ENCODE measurements at regions not wholly inside any gene's neighbourhood (a gene's known extent, or its start where the extent isn't known, plus 50 kb on each side); places are given as distances from the start of the nearest gene placed in this dataset.
"Not testable (repeated sequence)": the region's sequence is repeated elsewhere in the genome, so short reads cannot be mapped to it uniquely, and the experiment has no call there.

DNA sequence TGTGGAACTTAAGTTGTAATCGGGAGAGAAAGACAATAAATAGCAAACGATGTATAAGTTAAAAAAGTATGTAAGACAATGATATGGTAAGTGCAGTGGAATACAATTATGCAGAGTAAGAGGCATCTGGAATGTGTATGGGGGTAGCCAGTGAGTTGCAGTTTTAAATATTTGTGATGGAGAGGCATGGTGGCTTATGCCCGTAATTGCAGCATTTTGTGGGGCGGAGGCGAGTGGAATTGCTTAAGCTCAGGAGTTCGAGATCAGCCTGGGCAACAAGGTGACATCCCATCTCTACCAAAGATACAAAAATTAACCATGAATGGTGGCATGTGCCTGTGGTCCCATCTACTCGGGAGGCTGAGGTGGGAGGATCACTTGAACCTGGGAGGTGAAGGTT, 52.5 kb upstream of the WDFY3 start:
- no peak for DNase-seq (ENCODE audit: low spot score)

DNA sequence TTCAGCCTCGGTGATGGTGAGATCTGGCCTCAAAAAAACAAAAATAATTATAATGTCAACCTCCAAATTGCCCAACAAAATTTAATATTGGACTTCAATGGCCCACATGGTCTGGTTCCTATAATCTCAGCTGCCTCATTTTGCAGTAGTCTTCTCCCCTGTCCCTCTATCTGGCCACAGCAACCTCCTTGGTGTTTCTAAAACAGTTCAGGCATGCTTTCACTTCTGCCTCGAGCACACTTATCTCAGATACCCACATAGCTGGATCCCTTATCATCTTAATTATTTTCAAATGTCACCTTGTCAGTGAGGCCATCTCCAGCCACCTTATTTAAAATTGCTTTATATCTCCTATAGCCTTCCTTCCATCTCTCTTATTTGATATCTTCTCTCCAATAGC, 52.9 kb upstream of the WDFY3 start:
- no peak for DNase-seq (ENCODE audit: low spot score)

DNA sequence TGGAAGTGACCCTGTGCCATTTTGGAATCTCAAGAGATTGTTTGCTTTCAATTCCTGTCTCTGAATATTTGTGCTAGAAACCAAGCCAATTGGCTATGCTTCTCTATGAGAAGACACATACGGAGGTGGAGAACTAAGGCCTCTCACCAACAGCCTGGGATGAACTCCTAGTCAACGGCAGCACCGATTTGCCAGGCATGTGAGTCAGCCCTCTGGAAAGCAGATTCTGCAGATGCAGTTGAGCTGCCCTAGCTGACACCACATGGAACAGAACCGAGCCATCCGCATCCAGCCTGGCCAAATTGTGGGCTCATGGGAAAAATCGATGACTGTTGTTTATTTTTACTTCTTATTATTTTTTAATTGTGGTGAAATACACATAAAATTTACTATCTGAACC, 58.2 kb upstream of the WDFY3 start:
- no peak for DNase-seq (ENCODE audit: low spot score)

DNA sequence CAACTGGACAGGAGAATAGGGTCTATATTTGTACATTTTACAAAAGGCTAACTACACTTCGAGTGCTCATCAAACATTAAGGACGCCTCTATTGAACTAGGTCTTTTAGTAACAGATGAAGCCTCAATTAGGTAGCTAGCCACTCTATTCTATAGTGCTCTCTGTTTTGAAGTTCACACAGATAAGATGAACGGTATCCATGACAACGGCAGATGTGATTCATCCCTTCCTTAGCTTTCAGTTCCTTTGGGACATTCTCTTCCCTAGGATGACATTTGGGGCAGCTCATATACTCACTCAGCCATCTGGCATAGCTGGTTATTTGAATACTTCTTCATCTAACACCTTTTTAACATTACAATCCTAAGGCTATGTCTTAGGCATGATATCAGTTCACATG, 62.4 kb upstream of the WDFY3 start:
- DNase-seq (ENCODE audit: low spot score): peak; percentile 67

DNA sequence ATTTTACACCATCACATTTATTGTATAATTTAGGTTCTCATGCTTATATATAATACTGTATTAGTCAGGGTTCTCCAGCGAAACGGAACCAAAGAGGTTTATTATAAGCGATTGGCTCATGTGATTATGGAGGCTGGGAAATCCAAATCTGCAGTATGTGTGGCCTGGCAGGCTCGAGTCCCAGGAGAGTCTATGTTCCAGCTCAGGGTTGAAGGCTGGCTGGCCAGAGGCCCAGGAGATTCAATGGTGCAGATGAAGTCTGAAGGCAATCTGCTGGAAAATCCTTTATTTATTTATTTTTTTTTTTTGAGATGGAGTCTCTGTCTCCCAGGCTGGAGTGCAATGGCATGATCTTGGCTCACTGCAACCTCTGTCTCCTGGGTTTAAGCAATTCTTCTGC, 63.0 kb upstream of the WDFY3 start:
- DNase-seq (ENCODE audit: low spot score): no peak

DNA sequence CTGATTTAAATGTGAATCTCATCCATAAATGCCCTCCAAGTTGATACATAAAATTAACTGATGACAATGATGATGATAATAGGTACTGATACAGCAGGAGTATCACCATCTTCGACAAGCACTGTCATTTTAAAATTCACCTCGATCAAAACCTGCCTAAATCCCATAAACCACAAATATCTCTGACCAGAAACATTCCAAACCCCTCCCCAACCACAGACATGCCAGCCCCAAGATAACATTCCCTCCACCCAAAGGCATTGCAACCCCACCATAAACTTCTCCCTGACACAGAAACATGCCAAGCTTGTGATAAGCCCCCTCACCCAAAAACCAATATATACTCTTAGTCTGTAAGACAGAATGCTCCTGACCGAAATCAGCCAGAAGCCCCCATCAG, 63.7 kb upstream of the WDFY3 start:
- no peak for DNase-seq (ENCODE audit: low spot score)

DNA sequence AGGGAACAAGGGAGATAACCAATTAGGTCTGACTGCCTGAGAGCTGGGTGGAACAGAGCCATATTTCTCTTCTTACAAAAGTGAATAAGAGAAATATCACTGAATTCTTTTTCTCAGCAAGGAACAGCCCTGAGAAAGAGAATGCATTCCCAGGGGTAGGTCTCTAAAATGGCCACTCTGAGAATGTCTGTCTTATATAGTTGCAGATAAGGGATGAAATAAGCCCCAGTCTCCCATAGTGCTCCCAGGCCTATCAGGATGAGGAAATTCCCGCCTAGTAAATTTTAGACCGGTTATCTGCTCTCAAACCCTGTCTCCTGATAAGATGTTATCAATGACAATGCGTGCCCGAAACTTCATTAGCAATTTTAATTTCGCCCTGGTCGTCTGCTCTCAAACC, 67.3 kb upstream of the WDFY3 start:
- not testable (repeated sequence) for DNase-seq (ENCODE audit: low spot score)

DNA sequence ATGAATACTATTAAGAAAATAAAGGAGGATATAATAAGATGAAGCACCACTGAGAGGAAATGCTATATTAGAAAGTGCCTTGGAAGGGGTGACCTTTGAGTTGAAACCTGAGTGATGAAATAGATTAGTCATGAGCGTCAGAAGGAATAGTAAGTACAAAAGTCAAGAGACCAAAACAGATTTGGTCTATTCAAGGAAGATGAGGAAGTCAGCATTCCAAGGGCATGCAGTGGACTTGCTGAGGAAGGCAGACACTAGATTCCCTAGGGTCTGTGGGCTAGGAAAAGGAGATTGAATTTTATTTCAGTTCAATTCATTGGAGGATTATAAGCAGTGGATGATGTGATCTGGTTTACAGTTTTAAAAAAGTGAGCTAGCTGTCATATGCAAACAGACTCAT, 73.0 kb upstream of the WDFY3 start:
- peak; percentile 12 for DNase-seq (ENCODE audit: low spot score)

DNA sequence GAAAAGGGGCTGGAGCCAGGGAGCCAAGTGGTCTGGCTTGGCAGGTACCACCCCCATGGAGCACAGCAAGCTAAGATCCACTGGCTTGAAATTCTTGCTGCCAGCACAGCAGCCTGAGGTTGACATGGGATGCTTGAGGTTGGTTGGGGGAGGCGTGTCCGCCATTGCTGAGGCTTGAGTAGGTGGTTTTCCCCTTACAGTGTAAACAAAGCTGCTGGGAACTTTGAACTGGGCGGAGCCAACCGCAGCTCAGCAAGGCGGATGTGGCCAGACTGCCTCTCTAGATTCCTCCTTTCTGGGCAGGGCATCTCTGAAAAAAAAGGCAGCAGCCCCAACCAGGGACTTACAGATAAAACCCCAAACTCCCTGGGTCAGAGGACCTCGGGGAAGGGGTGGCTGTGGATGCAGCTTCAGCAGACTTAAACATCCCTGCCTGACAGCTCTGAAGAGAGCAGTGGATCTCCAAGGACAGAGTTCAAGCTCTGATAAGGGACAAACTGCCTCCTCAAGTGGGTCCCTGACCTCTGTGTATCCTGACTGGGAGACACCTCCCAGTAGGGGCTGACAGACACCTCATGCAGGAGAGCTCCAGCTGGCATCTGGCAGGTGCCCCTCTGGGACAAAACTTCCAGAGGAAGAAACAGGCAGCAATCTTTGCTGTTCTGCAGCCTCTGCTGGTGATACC, 77.5 kb upstream of the WDFY3 start:
- DNase-seq (ENCODE audit: low spot score): not testable (repeated sequence)

DNA sequence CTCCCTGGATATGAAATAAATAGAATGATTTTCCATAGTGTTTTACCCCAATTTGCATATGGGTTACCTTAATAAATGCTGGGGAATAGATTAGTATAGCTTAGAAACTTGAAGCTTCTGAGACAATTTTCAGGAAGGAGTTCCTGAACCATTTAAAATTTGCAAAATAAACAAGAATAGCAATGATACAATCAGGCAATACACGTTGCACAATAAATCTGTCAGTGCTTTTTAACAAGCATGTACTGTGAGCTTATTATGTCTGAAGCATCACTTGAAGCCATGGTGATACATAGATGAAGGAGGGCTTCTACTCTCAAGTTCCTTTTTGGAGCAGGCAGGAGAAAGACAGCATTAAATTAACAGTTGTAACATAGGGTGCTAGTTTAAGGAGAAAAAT, 84.2 kb upstream of the WDFY3 start:
- DNase-seq (ENCODE audit: low spot score): no peak

DNA sequence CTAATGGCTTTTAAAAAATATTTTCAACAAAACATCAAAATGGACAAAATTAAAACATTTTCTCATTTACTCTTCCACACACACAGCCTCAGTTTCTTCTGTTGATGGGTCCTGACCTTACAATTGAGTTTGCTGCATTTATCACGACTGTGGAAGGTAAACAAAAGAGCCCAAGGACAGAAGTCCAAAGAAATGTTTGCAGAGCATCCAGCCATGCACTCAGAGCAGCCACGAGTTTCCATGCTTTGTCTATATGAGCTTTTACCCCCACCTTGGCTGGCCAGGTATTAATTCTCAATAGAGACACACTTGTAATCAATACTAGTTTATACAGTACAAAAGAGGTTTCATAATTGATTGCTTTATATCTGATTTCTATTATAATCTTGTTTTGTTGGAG, 85.0 kb upstream of the WDFY3 start:
- no peak for DNase-seq (ENCODE audit: low spot score)

DNA sequence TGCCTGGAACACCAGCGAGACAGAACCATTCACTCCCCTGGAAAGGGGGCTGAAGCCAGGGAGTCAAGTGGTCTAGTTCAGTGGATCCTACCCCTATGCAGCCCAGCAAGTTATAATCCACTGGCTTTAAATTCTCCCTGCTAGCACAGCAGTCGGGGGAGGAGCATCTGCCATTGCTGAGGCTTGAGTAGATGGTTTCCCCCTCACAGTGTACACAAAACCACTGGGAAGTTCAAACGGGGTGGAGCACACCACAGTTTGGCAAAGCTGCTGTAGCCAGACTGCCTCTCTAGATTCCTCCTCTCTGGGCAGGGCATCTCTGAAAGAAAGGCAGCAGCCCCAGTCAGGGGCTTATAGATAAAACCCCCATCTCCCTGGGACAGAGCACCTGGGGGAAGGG, 88.4 kb upstream of the WDFY3 start:
- not testable (repeated sequence) for DNase-seq (ENCODE audit: low spot score)

DNA sequence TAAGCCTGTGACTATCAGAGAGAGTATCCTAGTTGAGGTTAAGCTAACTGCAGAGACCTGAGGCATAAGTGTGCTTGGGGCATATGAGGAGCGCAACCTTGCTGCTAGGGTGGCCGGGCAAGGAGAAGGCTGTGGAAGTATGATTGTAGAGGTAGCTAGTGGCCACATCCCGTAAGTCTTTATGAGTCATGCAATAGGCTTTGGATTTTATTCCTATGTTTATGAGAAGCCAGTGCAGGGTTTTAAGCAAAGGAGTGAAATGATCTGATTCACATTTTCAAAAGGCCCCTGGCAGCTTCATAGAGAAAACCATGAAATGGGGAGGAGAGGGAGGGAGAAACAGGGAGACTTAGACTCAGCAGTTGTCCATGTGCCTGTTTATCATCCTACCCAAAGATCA, 92.1 kb upstream of the WDFY3 start:
- no peak for DNase-seq (ENCODE audit: low spot score)

DNA sequence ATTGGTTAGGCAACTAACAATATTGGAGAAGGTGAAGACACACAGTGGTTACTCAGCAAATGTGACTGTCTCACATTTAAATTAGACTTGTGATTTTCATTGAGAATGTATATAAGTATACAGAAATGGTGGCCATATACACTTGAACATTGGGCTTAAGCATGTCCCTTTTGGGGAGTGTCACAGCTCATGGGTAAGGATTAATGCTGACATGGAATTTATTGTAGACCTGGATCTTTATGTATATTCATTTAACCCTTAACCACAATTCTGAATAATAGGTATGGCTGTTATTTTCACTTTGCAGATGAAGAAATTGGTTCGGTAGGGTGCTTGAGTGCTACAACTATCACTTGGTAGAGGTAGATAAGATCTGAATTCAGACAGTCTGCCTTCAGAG, 95.5 kb upstream of the WDFY3 start:
- DNase-seq (ENCODE audit: low spot score): no peak

DNA sequence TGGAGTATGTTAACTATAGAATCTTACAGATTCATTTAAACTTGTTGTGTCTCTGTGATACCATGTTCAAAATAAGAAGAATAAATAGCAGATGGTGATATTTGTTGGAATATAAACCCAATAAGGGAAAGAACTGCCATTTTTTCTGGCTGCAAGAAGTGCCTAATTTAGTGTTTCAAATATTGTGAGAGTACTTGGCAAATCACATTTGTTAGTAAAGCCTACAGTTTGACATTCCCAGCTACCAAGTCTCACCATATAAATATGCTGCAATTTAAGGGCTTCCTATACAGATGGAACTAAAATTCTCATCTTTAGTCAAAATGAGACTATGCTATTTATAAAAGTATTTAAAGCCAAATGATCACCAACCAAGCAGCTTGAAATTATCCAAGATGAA, 96.0 kb upstream of the WDFY3 start:
- DNase-seq (ENCODE audit: low spot score): no peak

DNA sequence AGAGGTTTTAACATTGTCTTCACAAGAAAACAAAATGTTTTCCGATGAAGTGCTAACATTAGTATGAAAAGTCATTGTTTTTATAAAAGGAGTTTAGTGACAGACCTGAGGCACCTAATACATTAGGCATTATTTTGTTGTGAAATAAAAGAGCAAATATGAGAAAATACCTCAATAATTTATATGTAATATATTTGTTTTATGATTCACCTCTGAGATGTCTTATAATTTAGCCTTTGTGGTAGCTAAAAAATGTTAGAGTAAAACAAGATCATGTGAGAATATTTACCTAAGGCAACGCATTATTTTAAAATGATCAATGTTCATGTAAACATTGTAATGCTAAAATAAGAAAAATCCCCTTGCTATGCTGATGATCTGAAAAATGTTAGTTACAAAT, 100.9 kb upstream of the WDFY3 start:
- DNase-seq (ENCODE audit: low spot score): no peak

DNA sequence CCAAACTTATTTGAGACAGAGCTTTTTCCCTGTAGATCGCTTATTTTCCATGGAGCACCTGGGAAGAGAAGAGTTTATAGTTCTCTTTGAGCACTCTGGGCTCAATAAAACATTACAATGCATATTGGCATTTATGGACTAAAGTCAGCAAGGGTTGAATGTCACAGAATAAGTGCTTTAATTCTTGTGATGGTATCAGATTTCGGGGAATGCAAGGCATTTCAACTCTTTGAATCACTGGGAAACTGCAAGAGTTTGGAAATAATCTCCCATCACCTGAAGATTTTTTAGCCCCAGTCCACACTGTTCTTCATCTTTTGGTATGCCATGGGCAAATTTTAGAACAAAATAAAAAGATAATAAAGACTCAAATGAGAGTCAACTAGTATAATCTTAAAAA, 111.5 kb upstream of the WDFY3 start:
- no peak for DNase-seq (ENCODE audit: low spot score)

DNA sequence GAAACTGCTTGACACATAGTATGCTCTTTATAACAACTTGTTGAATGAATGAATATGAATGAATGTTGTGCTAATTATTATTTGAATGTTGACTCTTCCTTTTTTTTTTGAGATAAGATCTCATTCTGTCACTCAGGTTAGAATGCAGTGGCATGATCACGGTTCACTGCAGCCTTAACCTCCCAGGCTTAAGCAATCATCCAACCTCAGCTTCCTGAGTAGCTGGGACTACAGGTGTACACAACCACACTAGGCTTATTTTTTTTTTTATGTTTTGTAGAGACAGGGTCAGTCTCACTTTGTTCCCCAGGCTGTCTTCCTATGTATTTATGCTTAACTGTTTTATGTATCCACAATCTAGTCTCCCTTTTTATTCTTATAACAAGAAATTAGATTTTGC, 114.7 kb upstream of the WDFY3 start:
- no peak for DNase-seq (ENCODE audit: low spot score)

DNA sequence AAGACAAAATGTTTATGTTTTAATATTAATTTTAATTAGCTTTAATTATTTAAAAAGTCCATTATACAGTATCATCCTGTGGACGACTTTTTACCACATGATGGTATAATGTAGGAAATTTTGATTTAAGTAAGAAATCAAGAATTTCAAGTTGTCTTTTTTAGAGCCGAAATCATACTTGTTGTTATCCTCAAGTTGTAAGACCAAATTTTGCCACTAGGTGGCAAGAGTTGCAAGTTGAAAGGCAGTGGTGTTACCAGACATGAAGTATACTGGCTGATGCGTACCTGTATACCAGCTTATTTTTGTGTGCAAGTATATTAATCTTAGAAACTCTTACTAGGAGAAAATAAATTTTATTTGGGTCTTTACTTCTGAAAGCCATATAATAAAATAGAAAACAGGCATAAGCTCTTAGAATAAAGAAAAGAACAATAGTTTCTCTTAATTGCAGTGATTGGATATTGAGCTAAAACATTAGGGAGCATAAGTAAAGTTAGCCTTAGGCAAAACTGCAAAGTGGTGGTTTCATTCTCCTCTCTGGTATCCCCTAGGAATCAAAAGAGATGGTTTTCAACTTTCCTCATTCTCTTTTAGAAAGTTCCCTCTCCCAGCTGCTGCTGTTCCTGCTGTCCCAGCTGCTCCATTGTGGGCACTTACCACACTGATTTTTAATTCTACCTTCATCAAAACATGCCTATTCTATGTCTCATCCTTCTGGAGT, 118.0 kb upstream of the WDFY3 start:
- DNase-seq (ENCODE audit: low spot score): peak; percentile 19

DNA sequence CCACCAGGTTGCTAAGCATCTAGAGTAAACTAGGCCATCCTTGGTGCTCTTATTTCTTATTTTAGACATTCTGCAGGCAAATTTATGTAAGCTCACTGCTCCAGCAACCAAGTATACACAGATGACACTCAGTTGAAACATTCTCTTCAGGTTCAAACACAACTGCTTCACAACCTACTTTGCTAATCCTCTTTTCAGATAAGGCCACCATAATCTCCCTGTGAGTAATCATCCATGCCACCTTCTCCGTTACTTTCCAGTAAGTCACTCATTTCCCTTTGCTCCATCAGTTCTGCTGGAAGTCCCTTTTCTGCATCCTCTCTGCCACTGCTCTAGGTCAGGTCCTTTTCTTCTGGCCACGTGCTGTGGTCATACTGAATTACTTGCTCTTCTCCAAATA, 120.2 kb upstream of the WDFY3 start:
- DNase-seq (ENCODE audit: low spot score): no peak

DNA sequence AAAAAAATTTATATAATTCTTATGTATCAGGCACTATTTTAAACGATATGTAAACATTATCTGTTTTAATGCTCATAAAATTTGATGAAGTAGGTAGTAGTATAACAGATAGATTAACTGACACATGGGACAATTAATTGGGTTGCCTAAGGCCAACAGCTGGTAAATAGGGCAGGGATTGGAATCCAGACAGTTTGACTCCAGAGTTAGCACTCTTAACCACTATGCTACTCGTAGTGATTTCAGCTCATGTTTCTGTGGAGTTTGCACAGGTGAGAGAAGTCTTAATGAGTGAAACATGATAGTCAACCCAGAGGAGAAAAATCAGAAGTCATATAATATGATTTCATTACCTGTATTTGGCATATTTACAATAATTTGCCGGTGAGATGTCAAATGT, 126.0 kb upstream of the WDFY3 start:
- no peak for DNase-seq (ENCODE audit: low spot score)

DNA sequence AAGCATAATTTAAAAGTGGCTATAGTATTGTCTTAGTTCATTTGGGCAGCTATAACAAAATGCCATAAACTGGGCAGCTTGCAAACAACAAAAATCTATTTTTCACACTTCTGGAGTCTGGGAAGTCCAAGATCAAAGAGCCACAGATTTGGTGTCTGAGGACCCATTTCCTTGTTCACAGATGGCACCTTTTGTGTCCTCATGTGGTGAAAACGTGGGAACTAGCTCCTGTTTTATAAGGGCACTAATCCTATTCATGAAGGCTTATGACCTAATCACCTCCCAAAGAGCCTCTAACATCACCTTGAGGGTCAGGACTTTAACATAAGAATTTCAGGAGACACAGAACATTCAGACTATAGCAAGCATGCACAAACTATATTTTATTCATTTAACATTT, 126.5 kb upstream of the WDFY3 start:
- no peak for DNase-seq (ENCODE audit: low spot score)

DNA sequence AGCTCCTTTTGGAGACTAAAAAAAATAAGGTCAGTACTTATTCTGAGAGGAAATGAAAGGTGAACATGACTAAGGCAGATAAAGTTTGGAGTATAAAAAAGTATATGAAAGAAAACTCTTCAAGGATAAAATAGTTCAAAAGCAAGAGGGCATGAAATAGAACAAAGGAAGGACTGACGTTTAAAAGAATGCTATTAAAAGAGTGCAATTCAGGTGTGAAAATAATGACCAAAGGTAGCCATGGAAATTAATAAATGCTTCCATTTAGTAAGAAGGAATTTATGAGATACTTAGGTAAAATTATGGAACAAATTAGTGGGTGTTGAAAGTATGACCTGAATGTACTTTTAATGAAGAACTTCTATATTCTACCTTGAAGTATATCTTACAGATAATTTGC, 128.2 kb upstream of the WDFY3 start:
- no peak for DNase-seq (ENCODE audit: low spot score)

DNA sequence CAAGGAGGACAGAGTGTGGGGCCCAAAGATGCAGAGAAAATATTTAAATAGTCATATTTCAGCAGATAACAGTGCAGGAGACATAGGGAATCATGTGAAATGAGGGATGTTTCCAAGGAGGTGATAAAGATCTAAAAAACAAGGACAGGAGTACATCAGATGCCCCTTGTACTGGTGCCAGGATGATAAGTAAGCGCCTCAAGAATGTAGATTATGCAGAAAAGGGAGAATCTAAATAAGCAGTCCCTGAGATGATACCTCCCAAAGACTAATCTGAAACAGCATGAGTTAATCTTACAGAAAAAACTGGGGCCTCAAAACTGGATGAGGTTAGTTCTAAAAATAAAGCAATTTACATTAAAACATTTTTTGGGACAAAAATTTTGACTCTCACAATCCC, 136.1 kb upstream of the WDFY3 start:
- no peak for DNase-seq (ENCODE audit: low spot score)
